ENCODE measurements at regions not wholly inside any gene's neighbourhood (a gene's known extent, or its start where the extent isn't known, plus 50 kb on each side); places are given as distances from the start of the nearest gene placed in this dataset.
"Not testable (repeated sequence)": the region's sequence is repeated elsewhere in the genome, so short reads cannot be mapped to it uniquely, and the experiment has no call there.

DNA sequence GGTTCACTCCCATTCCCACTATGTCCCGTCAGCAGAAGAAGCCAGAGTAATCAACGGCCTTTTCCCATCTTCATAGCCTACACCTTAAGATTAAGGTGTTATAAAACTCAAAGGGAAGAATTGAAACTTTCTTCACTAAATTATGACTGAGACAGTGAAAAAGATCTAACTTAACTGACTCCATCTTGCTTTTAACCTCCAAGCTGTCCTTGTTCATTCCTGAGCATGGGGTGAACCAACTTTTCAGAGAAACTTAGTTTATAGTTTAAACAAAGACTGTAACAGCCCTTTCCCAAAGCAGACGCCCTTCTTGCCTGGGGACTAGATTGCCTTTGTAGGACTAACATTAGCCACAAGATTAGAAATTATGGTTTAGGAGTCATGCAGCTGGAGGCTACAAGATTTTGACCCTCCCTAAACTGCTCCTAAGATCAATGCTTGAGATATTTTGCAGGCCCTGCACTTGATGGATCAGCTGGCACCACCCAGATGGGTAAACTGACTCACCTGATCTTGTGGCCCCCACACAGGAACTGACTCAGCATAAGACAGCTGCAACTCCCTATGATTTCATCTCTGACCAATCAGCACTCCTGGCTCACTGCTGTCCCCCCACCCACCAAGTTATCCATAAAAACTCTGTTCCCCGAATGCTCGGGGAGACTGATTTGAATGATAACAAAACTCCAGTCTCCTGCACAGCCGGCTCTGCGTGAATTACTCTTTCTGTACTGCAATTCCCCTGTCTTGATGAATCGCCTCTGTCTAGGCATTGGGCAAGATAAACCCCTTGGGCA, 587.6 kb downstream of the NTRK3 start:
- H3K27me3 ChIP-seq (ENCODE audit: control insufficient read depth, insufficient read depth, low read length); H3K9ac ChIP-seq (ENCODE audit: low read depth, low read length); H3K4me3 ChIP-seq (ENCODE audit: low read depth, low read length): not testable (repeated sequence)

DNA sequence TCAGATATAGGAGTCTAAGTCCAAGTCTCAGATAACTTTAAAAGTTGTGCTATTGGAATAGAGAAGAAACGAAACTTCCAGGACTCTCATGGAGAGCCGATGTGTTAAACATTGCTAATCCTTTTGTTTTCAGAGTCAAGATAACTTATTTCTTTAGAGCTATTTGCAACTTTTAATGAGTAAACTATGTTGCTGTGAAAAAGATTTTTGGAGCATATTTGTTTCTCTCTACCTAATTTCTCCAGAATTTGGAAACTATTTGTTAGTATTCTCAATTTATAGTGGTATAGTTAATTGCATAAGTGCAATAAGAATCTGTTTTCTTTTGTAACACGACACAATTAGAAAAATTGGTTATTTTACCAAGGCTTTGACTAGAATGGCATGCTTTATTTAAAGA, 588.9 kb downstream of the NTRK3 start:
- H3K9me3 ChIP-seq (ENCODE audit: control insufficient read depth, insufficient read depth, low read length), result peaks cover 3% of the 10 kb centered on the region
- no peak overlapping the region for H3K4me3 ChIP-seq (ENCODE audit: low read depth, low read length)
- H3K9ac ChIP-seq (ENCODE audit: low read depth, low read length), result no peak overlapping the region
- H3K4me1 ChIP-seq (ENCODE audit: control insufficient read depth, insufficient read depth, low read length), result no peaks in the 10 kb centered on the region
- no peaks in the 10 kb centered on the region for H3K27me3 ChIP-seq (ENCODE audit: control insufficient read depth, insufficient read depth, low read length)
- no peaks in the 10 kb centered on the region for H3K36me3 ChIP-seq (ENCODE audit: control insufficient read depth, insufficient read depth, low read length)

More for the DNA sequence above, 587.6 kb downstream of the NTRK3 start:
- not testable (repeated sequence) for H3K4me1 ChIP-seq (ENCODE audit: control insufficient read depth, insufficient read depth, low read length); H3K36me3 ChIP-seq (ENCODE audit: control insufficient read depth, insufficient read depth, low read length); H3K9me3 ChIP-seq (ENCODE audit: control insufficient read depth, insufficient read depth, low read length)

DNA sequence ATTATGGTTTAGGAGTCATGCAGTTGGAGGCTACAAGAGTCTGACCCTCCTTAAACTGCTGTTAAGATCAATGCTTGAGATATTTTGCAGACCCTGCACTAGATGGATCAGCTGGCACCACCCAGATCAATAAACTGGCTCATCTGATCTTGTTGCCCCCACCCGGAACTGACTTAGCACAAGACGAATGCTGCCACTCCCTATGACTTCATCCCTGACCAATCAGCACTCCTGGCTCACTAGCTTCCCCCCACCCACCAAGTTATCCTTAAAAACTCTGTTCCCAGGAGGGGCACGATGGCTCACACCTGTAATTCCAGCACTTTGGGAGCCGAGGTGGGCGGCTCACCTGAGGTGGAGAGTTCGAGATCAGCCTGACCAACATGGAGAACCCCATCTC, 594.0 kb downstream of the NTRK3 start:
- Histone ChIP-seq H3K9me3 (ENCODE audit: control insufficient read depth, insufficient read depth, low read length) (no peaks in the 10 kb centered on the region), H3K4me1 (ENCODE audit: control insufficient read depth, insufficient read depth, low read length) (no peaks in the 10 kb centered on the region), H3K4me3 (ENCODE audit: low read depth, low read length) (no peak overlapping the region), H3K9ac (ENCODE audit: low read depth, low read length) (no peak overlapping the region), H3K27me3 (ENCODE audit: control insufficient read depth, insufficient read depth, low read length) (no peaks in the 10 kb centered on the region), H3K36me3 (ENCODE audit: control insufficient read depth, insufficient read depth, low read length) (no peaks in the 10 kb centered on the region)

DNA sequence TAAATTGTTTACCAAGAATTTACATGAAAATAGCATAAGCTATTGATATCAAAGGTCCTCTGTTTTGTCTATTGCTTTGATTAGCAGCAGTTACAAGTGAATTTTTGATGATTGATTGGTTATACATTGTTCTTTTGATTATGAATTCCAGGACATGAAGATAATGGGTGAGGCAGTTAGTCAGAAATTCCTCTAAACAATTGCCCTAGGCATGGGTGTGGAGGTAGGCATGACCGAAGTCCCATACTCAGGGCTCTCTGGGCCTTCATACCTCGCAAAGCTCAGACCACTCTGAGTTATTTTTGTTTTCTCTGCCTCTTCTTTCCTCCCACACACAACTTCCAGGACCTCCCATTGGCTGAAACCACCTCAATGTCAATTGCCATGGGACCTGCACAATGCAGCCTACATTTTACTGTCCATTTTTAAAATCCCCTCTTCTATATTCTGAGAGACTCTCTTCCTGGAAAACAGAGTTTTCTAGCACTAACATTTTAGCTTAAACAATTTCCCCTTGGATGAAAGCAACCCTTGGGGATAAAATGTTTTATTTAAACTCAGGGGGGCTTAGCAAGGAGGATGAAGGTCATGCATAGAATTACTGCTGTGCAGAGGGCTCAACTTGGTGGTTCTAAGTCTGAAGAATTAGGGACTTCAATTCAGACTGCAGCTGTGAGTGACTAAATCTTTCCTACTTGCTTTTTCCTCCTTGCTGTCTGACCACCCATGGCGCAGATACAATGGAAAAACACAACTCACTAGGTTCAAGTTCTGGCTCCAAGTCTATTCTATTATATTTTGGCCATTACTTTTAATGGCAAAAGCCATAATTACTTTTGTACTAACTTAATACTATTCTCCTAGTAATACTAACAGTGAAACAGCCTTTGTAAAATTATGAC, 594.8 kb downstream of the NTRK3 start:
- H3K36me3 ChIP-seq (ENCODE audit: control insufficient read depth, insufficient read depth, low read length), result no peaks in the 10 kb centered on the region
- H3K4me3 ChIP-seq (ENCODE audit: low read depth, low read length), result no peak overlapping the region
- H3K4me1 ChIP-seq (ENCODE audit: control insufficient read depth, insufficient read depth, low read length), result no peaks in the 10 kb centered on the region
- H3K9me3 ChIP-seq (ENCODE audit: control insufficient read depth, insufficient read depth, low read length), result no peaks in the 10 kb centered on the region
- no peaks in the 10 kb centered on the region for H3K27me3 ChIP-seq (ENCODE audit: control insufficient read depth, insufficient read depth, low read length)
- H3K9ac ChIP-seq (ENCODE audit: low read depth, low read length), result no peak overlapping the region

DNA sequence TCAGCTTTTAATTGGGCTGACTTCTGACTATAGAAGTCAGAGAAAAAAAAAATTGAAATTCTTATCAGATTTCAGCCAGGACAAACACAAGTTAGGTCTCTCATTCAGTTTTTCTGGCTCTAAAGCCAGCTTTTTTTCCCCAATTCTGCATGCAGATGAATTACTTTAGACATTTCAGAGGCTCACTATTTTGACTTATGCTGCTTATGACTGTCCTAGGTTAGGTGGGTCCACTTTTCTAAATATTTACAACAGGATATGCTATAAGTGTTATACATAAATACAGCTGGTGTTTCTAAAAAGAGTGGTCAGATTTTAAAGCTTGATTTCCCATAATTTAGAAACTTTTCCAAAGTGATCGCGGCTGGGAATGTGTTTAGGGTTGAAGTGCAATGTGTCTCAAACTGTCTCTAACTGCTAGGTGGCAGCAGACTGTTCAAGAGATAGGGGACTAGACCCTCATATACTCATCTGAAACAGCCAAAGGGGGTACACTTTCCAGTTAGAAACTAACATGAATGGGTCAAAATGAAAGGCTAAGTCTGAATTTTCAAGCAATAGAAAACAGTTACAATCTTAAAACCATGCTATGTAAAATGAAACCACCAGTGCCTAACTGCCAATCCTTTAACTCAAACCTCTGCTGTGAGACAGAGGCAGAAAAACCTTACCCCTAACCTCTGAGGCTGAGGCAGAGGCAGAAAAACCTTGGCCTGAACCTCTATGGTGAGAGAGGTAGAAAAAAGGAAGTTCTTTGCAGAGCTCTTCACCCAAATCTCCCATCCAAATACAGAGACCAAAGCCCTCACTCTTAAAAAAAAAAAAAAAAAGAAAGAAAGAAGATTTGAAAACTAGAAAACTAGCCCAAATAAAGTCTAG, 596.0 kb downstream of the NTRK3 start:
- no peaks in the 10 kb centered on the region for H3K27me3 ChIP-seq (ENCODE audit: control insufficient read depth, insufficient read depth, low read length)
- H3K9ac ChIP-seq (ENCODE audit: low read depth, low read length), result no peak overlapping the region
- H3K9me3 ChIP-seq (ENCODE audit: control insufficient read depth, insufficient read depth, low read length), result no peaks in the 10 kb centered on the region
- H3K4me1 ChIP-seq (ENCODE audit: control insufficient read depth, insufficient read depth, low read length), result no peaks in the 10 kb centered on the region
- no peak overlapping the region for H3K4me3 ChIP-seq (ENCODE audit: low read depth, low read length)
- H3K36me3 ChIP-seq (ENCODE audit: control insufficient read depth, insufficient read depth, low read length), result no peaks in the 10 kb centered on the region

DNA sequence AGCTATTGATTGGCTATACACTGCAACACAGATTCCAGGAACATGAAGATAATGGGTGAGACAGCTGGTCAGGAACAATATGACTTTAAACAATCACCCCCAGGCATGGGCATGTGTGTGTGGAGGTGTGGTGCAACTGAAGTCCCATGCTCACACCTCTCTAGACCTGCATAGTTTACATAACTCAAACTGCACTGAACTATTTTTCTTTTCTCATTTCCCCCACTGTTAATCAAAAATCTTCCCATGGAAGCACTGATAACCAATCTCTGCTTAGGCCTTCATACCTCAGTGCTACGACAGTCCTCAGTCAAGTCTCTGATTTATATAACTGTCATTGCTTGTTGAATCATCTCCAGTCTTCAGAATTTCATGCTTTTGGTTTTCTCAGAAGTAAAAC, 600.2 kb downstream of the NTRK3 start:
- Histone ChIP-seq H3K4me1 (ENCODE audit: control insufficient read depth, insufficient read depth, low read length) (no peaks in the 10 kb centered on the region), H3K9ac (ENCODE audit: low read depth, low read length) (no peak overlapping the region), H3K27me3 (ENCODE audit: control insufficient read depth, insufficient read depth, low read length) (no peaks in the 10 kb centered on the region), H3K9me3 (ENCODE audit: control insufficient read depth, insufficient read depth, low read length) (no peaks in the 10 kb centered on the region), H3K4me3 (ENCODE audit: low read depth, low read length) (no peak overlapping the region), H3K36me3 (ENCODE audit: control insufficient read depth, insufficient read depth, low read length) (no peaks in the 10 kb centered on the region)

DNA sequence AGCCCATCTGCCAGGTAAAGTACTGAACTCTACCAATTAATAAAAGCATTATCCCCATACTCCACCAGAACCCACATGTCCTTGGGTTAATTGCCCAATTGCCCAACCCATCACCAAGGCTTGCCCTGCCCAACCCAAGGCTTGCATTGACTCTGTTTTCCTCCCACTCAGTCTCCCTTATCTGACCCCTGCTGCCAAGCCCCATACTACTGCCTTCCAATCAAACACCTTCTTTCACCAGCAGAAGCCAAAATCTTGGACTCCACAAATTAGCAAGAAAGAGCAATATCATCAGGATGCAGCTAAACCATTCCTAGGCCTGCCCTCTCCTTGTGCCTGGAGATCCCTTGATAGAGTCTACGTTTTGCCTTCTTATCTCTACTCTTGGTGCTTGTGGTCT, 602.9 kb downstream of the NTRK3 start:
- Histone ChIP-seq H3K9ac (ENCODE audit: low read depth, low read length) (no peak overlapping the region), H3K4me3 (ENCODE audit: low read depth, low read length) (no peak overlapping the region), H3K36me3 (ENCODE audit: control insufficient read depth, insufficient read depth, low read length) (no peaks in the 10 kb centered on the region), H3K4me1 (ENCODE audit: control insufficient read depth, insufficient read depth, low read length) (no peaks in the 10 kb centered on the region), H3K27me3 (ENCODE audit: control insufficient read depth, insufficient read depth, low read length) (no peaks in the 10 kb centered on the region), H3K9me3 (ENCODE audit: control insufficient read depth, insufficient read depth, low read length) (no peaks in the 10 kb centered on the region)

DNA sequence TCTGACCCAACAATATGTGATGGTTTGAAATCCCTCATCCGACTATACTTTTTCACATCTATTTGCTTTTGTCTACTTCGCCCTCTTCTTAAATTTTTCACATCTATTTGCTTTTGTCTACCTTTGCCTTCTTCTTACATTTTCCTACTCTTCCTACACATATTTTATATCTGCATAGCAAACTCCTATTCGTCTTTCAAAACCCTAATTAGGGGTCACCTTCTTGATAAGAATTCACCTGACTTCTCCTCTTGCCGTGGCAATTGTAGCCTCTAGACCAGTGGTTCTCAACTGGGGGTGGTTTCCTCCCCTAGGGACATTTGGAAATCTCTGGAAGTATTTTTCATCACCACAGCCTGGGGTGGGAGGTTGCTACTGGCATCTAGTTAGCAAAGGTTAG, 607.4 kb downstream of the NTRK3 start:
- H3K4me3 ChIP-seq (ENCODE audit: low read depth, low read length), result no peak overlapping the region
- peaks cover 3% of the 10 kb centered on the region for H3K4me1 ChIP-seq (ENCODE audit: control insufficient read depth, insufficient read depth, low read length)
- H3K36me3 ChIP-seq (ENCODE audit: control insufficient read depth, insufficient read depth, low read length), result no peaks in the 10 kb centered on the region
- no peaks in the 10 kb centered on the region for H3K9me3 ChIP-seq (ENCODE audit: control insufficient read depth, insufficient read depth, low read length)
- no peak overlapping the region for H3K9ac ChIP-seq (ENCODE audit: low read depth, low read length)
- no peaks in the 10 kb centered on the region for H3K27me3 ChIP-seq (ENCODE audit: control insufficient read depth, insufficient read depth, low read length)

DNA sequence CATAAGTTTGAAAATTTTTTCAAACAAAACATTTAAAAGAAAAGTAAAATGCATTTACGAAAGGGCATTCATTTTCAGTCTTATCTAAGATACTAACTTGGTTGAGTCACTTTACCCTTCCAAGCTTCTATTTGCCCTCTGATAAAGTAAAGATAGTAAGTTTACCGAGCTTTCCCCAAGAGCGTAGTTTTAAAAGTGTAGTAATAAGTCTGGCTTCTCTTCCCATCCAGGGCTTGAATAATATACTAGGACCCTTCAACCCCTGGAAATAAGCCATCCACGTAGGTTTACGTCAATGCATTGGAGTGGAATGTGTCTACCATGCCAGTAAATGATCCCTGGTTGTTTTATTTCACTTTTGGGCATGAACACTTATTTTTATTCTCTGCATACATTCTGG, 608.3 kb downstream of the NTRK3 start:
- no peak overlapping the region for H3K9ac ChIP-seq (ENCODE audit: low read depth, low read length)
- no peak overlapping the region for H3K4me3 ChIP-seq (ENCODE audit: low read depth, low read length)
- H3K36me3 ChIP-seq (ENCODE audit: control insufficient read depth, insufficient read depth, low read length), result no peaks in the 10 kb centered on the region
- H3K9me3 ChIP-seq (ENCODE audit: control insufficient read depth, insufficient read depth, low read length), result no peaks in the 10 kb centered on the region
- peaks cover 3% of the 10 kb centered on the region for H3K4me1 ChIP-seq (ENCODE audit: control insufficient read depth, insufficient read depth, low read length)
- no peaks in the 10 kb centered on the region for H3K27me3 ChIP-seq (ENCODE audit: control insufficient read depth, insufficient read depth, low read length)

DNA sequence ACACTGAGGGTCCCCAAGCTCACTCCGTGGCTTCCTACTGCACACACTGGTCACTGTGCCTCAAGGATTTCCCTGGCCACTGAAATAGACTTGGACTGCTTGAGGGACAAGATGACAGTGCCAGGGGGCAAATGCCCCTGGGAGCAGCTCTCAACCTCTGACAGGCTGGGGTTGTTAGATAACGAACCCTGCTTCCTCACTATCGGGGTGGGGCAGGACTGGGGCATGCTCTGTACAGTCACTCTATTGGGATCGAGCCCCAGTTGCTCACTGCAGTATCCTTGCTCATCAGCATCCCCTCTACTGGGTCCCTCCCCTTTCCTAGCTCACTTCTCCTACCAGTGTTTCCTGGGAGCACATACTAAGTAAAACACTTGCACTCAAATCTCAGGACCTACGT, 610.8 kb downstream of the NTRK3 start:
- Histone ChIP-seq H3K36me3 (ENCODE audit: control insufficient read depth, insufficient read depth, low read length) (no peaks in the 10 kb centered on the region), H3K9me3 (ENCODE audit: control insufficient read depth, insufficient read depth, low read length) (no peaks in the 10 kb centered on the region), H3K9ac (ENCODE audit: low read depth, low read length) (no peak overlapping the region), H3K4me1 (ENCODE audit: control insufficient read depth, insufficient read depth, low read length) (peaks cover 3% of the 10 kb centered on the region), H3K4me3 (ENCODE audit: low read depth, low read length) (no peak overlapping the region), H3K27me3 (ENCODE audit: control insufficient read depth, insufficient read depth, low read length) (no peaks in the 10 kb centered on the region)

DNA sequence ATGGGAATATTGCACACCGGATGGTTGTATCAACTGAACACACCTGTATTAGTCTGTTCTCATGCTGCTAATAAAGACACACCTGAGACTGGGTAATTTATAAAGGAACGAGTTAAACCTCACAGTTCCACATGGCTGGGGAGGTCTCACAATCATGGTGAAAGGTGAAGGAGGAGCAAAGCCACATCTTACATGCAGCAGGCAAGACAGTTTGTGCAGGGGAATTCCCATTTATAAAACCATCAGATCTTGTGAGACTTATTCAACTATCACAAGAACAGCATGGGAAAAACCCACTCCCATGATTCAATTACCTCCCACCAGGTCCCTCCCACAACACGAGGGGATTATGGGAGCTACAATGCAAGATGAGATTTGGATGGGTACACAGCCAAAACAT, 613.5 kb downstream of the NTRK3 start:
- not testable (repeated sequence) for H3K27me3 ChIP-seq (ENCODE audit: control insufficient read depth, insufficient read depth, low read length); H3K9me3 ChIP-seq (ENCODE audit: control insufficient read depth, insufficient read depth, low read length); H3K4me1 ChIP-seq (ENCODE audit: control insufficient read depth, insufficient read depth, low read length); H3K4me3 ChIP-seq (ENCODE audit: low read depth, low read length); H3K36me3 ChIP-seq (ENCODE audit: control insufficient read depth, insufficient read depth, low read length); H3K9ac ChIP-seq (ENCODE audit: low read depth, low read length)
